ENCODE measurements at regions not wholly inside any gene's neighbourhood (a gene's known extent, or its start where the extent isn't known, plus 50 kb on each side); places are given as distances from the start of the nearest gene placed in this dataset.

DNA sequence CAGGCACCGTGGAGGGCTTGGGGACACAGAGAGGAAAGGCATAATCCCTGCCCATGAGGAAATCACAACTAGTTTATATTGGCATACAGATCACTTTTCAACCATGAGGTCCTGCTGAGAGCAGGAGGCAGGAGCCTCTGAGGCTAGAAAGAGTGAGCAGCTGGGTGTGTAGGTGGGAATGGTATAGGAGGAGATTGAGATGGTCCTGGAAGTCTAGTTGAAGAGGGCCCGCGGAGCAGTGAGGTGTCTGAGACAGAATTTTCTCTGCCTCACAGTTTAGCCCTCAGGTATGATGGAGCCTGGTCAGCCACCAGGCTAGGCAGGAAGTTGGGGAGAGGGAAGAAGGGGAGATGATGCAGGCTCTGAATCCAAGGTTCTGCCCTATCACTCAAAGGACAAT is 54.7 kb upstream of the JDP2 start:
- Mint-ChIP-seq H3K9me3 (peaks cover 3% of the 10 kb centered on the region), H3K4me1 (ENCODE audit: low read depth) (no peaks in the 10 kb centered on the region), H3K27ac (no peak overlapping the region), H3K27me3 (ENCODE audit: low read depth) (no peaks in the 10 kb centered on the region), H3K36me3 (ENCODE audit: low read depth) (no peaks in the 10 kb centered on the region), H3K4me3 (no peak overlapping the region)
- CTCF ChIA-PET = no interaction called here
- intact Hi-C loops (cut with micrococcal nuclease) = no loop called here
- DNase-seq = no peak

DNA sequence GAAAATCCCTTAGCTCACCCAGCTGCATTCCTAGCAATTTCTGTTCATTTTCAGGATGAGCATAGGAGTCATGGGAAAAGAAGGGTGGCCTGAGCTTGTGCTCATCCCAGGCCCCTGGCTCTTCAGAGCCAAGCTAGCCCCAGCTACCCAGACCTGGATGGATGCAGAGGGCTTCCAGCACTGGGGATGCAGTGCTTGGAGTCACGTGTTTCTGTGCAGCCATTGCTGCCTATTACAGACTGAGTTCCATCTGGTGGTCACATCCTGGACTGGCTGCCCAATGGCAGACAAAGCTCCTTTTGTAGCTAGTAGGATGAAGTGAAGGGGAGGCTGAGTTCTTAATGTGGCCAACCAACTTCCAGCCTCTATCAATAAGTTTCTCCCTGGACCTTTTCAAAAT is 54.2 kb upstream of the JDP2 start:
- DNase-seq = no peak
- no peaks in the 10 kb centered on the region for H3K4me1 Mint-ChIP-seq (ENCODE audit: low read depth)
- H3K27me3 Mint-ChIP-seq (ENCODE audit: low read depth) = no peaks in the 10 kb centered on the region
- CTCF ChIA-PET = no interaction called here
- no peaks in the 10 kb centered on the region for H3K36me3 Mint-ChIP-seq (ENCODE audit: low read depth)
- intact Hi-C loops (cut with micrococcal nuclease) = no loop called here
- H3K27ac Mint-ChIP-seq = no peak overlapping the region
- peaks cover 3% of the 10 kb centered on the region for H3K9me3 Mint-ChIP-seq
- no peak overlapping the region for H3K4me3 Mint-ChIP-seq

DNA sequence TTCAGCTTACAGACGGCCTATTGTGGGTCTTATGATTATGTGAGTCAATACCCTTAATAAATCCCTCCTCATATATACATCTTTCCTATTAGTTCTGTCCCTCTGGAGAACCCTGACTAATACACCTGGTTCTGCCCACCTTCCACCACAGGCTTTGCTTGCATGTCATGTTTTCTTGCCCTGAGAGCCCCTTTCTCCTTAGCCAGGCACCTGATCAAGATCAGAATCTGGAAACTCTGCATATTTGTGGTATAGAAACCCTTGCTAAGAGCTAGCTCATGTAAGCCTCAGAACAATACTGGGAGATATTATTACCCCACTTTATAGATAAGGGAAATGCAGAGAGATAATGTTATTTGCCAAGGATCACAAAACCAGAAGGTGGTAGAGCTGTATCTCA is 52.9 kb upstream of the JDP2 start:
- CTCF ChIA-PET = no interaction called here
- Mint-ChIP-seq H3K36me3 (ENCODE audit: low read depth) (no peaks in the 10 kb centered on the region), H3K27ac (no peak overlapping the region), H3K27me3 (ENCODE audit: low read depth) (no peaks in the 10 kb centered on the region), H3K4me3 (no peak overlapping the region), H3K9me3 (no peaks in the 10 kb centered on the region), H3K4me1 (ENCODE audit: low read depth) (no peaks in the 10 kb centered on the region)
- no peak for DNase-seq
- intact Hi-C loops (cut with micrococcal nuclease) = no loop called here

DNA sequence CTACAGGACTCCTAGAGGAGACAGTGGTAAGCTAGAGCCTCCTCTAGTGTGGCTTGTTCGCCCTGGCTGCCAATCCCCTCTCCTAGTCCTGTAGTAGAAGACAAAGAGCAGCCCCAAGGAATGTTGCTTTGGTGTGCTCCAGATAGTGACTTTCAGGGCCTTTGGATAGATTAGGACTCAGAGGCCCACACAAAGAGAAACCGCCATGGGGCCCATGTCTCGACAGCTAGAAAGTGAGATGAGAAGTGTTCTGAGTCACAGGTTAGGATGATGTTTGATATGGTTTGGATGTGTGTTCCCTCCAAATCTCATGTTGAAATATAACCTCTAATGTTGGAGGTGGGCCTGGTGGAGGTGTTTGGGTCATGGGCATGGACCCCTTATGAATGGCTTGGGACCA is 51.8 kb upstream of the JDP2 start:
- no peaks in the 10 kb centered on the region for H3K4me1 Mint-ChIP-seq (ENCODE audit: low read depth)
- CTCF ChIA-PET = interaction anchor here (0.6 kb wide), 1 partner anchor 201 kb away, joined by 3 read pairs; no protein-coding TSS in a partner anchor
- no peaks in the 10 kb centered on the region for H3K27me3 Mint-ChIP-seq (ENCODE audit: low read depth)
- no peaks in the 10 kb centered on the region for H3K9me3 Mint-ChIP-seq
- intact Hi-C loops (cut with micrococcal nuclease) = no loop called here
- H3K27ac Mint-ChIP-seq = no peak overlapping the region
- no peak overlapping the region for H3K4me3 Mint-ChIP-seq
- no peaks in the 10 kb centered on the region for H3K36me3 Mint-ChIP-seq (ENCODE audit: low read depth)
- DNase-seq = no peak
